SK-N-SH treated with all-trans-retinoic acid at 6 μM for 48 hours (cell line): ENCODE measurements at regions not wholly inside any gene's neighbourhood (a gene's known extent, or its start where the extent isn't known, plus 50 kb on each side); places are given as distances from the start of the nearest gene placed in this dataset.

Source experiments
- OSR1 ChIP-seq: fragments of 250-450 bp; sonication (Bioruptor Pico); IDR thresholded peaks from 2 replicates; pipeline ENCODE4 v1.8.0; 2022; ENCODE audit warnings: moderate library complexity, mild to moderate bottlenecking, inconsistent platforms
- RARB ChIP-seq: fragments of 250-450 bp; sonication (Bioruptor Pico); IDR thresholded peaks from 2 replicates; pipeline ENCODE4 v1.8.0; 2021; ENCODE audit warnings: mild to moderate bottlenecking, moderate library complexity
- SNAI2 ChIP-seq: fragments of 250-450 bp; sonication (Bioruptor Pico); IDR thresholded peaks from 2 replicates; pipeline ENCODE4 v1.5.0; 2020; ENCODE audit warnings: mild to moderate bottlenecking, moderate library complexity
- TCF4 ChIP-seq: fragments of 250-450 bp; sonication (Bioruptor Pico); IDR thresholded peaks from 2 replicates; pipeline ENCODE4 v1.8.0; 2021; ENCODE audit warnings: mild to moderate bottlenecking, moderate library complexity, borderline replicate concordance
- ZFP3 ChIP-seq: fragments of 250-450 bp; sonication (Bioruptor Pico); IDR thresholded peaks from 2 replicates; pipeline ENCODE4 v1.5.0; 2020; ENCODE audit warnings: mild to moderate bottlenecking, moderate library complexity

DNA sequence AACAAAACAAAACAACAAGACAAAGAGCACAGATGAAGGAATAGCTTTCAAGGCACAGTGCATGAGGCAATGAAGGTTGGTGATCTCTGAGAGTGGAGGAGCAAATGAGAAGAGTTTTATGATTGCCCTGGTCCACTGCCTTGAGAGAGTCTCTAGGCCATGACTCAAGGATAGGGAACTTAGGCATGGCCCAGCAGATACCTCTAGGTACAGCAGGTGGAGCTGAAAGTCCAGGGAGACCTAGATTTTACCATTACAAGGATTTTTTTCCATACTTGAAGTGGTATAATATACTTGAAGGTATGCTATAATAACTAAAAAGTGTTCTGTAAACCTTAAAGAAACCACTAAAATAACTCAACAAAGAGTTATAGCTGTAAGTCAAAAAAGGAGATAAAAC is 239.5 kb upstream of the KLHL29 start:
- TF ChIP-seq RARB (no peak), SNAI2 (CRISPR knock-in tag) (no peak), TCF4 (CRISPR knock-in tag) (no peak), ZFP3 (CRISPR knock-in tag) (no peak), OSR1 (no peak)
